SU-DHL-6 (cell line): ENCODE measurements at regions not wholly inside any gene's neighbourhood (a gene's known extent, or its start where the extent isn't known, plus 50 kb on each side); places are given as distances from the start of the nearest gene placed in this dataset.

Experiments
- H2AFZ ChIP-seq: fragments of 200-600 bp; sonication (generic); 2 replicates; pipeline ENCODE4 v1.6.1; 2014; ENCODE audit warnings: low read depth, mild to moderate bottlenecking, moderate library complexity, mixed read lengths, antibody characterized with exemption, low read length; ENCODE audit not compliant: severe bottlenecking
- H3F3A ChIP-seq: fragments of 200-600 bp; shearing (Covaris generic); 2 replicates; pipeline ENCODE4 v1.6.0; 2016; ENCODE audit warnings: antibody characterized with exemption, mild to moderate bottlenecking; ENCODE audit not compliant: insufficient read depth
- H3K27ac ChIP-seq: fragments of 200-600 bp; sonication (generic); 2 replicates; pipeline ENCODE4 v1.5.1; 2016; ENCODE audit warnings: low read depth, mild to moderate bottlenecking, low read length, moderate library complexity, mixed read lengths
- H3K27me3 ChIP-seq: fragments of 200-600 bp; sonication (generic), shearing (Covaris generic); 2 replicates; pipeline ENCODE4 v1.6.0; 2014; ENCODE audit warnings: mild to moderate bottlenecking, low read length
- H3K36me3 ChIP-seq: fragments of 200-600 bp; sonication (generic); 2 replicates; pipeline ENCODE4 v1.6.1; 2014; ENCODE audit warnings: mild to moderate bottlenecking, low read length, mixed read lengths
- H3K4me2 ChIP-seq: fragments of 300-600, 200-600 bp; shearing (Covaris generic), sonication (generic); 2 replicates; pipeline ENCODE4 v1.6.0; 2014; ENCODE audit warnings: low read length, low read depth, mild to moderate bottlenecking; ENCODE audit not compliant: poor library complexity, severe bottlenecking
- H3K4me3 ChIP-seq: fragments of 200-600 bp; sonication (generic); 2 replicates; pipeline ENCODE4 v1.5.1; 2014; ENCODE audit warnings: antibody characterized with exemption, low read length, mild to moderate bottlenecking, mixed read lengths; ENCODE audit not compliant: insufficient read depth, poor library complexity, severe bottlenecking
- H3K79me2 ChIP-seq: fragments of 200-600 bp; sonication (generic); 2 replicates; pipeline ENCODE4 v1.6.1; 2014; ENCODE audit warnings: mild to moderate bottlenecking, low read length, moderate library complexity; ENCODE audit not compliant: insufficient read depth
- H3K9ac ChIP-seq: fragments of 200-600 bp; sonication (generic); 2 replicates; pipeline ENCODE4 v1.7.0; 2014; ENCODE audit warnings: mild to moderate bottlenecking, low read length
- H3K9me2 ChIP-seq: fragments of 200-600 bp; sonication (generic); replicated peaks from 2 replicates; pipeline ENCODE4 v1.6.1; 2014; ENCODE audit warnings: low read length; ENCODE audit not compliant: insufficient read depth
- H3K9me3 ChIP-seq: fragments of 200-600 bp; sonication (generic); 2 replicates; pipeline ENCODE4 v1.6.1; 2014; ENCODE audit warnings: low read length, mixed read lengths; ENCODE audit not compliant: insufficient read depth
- H4K20me1 ChIP-seq: fragments of 200-600 bp; sonication (generic); 2 replicates; pipeline ENCODE4 v1.6.1; 2014; ENCODE audit warnings: low read depth, mild to moderate bottlenecking, antibody characterized with exemption, low read length, moderate library complexity, mixed read lengths
- EZH2phosphoT487 ChIP-seq: fragments of 200-600 bp; sonication (generic), shearing (Covaris generic); conservative IDR thresholded peaks from 2 replicates; pipeline ENCODE4 v1.6.1; 2018; ENCODE audit warnings: mild to moderate bottlenecking, antibody characterized with exemption, low read length, moderate library complexity, mixed read lengths
- TF ChIP-seq, protein P1 (sequence below): fragments of 200-600 bp; sonication (generic); IDR thresholded peaks from one replicate; pipeline ENCODE4 v1.5.1; 2017; ENCODE audit warnings: antibody characterized with exemption, mild to moderate bottlenecking, low read length, moderate library complexity; ENCODE audit not compliant: insufficient read depth, poor library complexity, severe bottlenecking

DNA sequence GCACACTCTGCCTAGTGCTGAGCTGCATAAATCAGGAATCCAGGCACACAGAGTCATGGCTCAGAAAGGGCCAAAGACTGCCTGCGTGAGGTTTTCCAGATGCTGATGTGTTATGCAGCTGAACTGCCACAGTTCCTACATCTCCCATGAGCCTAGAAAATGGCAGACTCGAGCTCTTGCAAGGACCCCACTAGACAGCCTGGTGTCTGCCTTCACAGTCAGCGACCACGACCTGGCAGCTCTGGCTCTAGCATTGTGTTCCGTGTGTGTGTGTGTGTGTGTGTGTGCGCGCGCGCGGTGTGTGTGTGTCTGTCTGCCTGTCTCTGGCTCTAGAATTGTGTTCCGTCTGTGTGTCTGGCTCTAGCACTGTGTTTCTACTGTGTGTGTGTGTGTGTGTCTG lies 203.6 kb upstream of the AGTR2 start:
- no peaks in the 10 kb centered on the region for H3K9me2 ChIP-seq
- no peaks in the 10 kb centered on the region for H3K9me3 ChIP-seq
- no peaks in the 10 kb centered on the region for H3K36me3 ChIP-seq
- H3K9ac ChIP-seq = no peak overlapping the region
- no peaks in the 10 kb centered on the region for H3K79me2 ChIP-seq
- no peak overlapping the region for H3K27ac ChIP-seq
- H3K27me3 ChIP-seq = no peaks in the 10 kb centered on the region
- H3K4me2 ChIP-seq = no peak overlapping the region
- no peaks in the 10 kb centered on the region for H4K20me1 ChIP-seq
- H2AFZ ChIP-seq = no peak overlapping the region
- no peaks in the 10 kb centered on the region for H3F3A ChIP-seq
- H3K4me3 ChIP-seq = no peak overlapping the region
- TF ChIP-seq EZH2phosphoT487 = no peak
- TF ChIP-seq, protein P1, sequence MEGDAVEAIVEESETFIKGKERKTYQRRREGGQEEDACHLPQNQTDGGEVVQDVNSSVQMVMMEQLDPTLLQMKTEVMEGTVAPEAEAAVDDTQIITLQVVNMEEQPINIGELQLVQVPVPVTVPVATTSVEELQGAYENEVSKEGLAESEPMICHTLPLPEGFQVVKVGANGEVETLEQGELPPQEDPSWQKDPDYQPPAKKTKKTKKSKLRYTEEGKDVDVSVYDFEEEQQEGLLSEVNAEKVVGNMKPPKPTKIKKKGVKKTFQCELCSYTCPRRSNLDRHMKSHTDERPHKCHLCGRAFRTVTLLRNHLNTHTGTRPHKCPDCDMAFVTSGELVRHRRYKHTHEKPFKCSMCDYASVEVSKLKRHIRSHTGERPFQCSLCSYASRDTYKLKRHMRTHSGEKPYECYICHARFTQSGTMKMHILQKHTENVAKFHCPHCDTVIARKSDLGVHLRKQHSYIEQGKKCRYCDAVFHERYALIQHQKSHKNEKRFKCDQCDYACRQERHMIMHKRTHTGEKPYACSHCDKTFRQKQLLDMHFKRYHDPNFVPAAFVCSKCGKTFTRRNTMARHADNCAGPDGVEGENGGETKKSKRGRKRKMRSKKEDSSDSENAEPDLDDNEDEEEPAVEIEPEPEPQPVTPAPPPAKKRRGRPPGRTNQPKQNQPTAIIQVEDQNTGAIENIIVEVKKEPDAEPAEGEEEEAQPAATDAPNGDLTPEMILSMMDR = no peak

DNA sequence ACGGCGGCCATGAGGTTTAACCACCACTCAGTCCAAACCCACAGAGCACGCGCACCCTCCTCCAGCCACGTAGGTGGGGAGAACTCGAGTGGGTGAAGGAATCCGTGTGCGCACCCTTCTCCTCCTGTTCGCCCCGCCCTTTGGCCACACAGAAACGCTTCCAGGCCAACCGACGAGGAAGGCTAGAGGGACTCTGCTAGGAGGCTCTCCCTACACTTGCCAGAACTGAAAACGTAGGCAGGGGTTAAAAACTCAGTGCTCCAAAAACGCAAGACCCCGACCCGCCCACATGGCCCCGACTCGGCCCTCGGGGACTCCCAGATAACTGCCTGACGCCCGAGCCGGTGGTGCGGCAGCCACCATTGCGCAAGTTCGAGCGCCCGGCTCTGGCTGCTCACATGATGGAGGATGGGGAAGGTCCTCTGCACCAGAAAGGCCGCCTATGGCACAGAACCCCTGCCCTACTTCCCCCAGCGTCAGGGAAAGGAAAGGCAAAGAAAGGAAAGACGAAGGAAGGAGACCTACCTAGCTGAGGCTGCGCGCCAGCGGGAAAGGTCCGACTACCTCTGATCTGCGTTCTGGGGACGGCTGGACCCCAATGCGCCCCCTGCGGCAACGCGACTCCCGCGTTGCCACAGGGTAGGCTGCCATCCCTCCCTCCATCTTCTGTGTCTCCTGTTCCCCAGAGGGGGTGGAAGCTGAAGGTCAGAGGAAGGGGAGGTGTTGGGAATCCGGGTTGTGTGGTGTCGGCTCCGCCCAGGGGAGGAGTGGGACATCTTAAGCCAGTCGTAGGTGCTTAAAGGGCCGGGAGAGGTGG lies 201.9 kb upstream of the AGTR2 start:
- Histone ChIP-seq H3K4me2 (no peak overlapping the region), H3K27ac (no peak overlapping the region), H3K27me3 (no peaks in the 10 kb centered on the region), H3F3A (no peaks in the 10 kb centered on the region), H3K36me3 (no peaks in the 10 kb centered on the region), H3K9me2 (no peaks in the 10 kb centered on the region), H3K79me2 (no peaks in the 10 kb centered on the region), H2AFZ (no peak overlapping the region), H3K4me3 (no peak overlapping the region), H3K9me3 (no peaks in the 10 kb centered on the region), H4K20me1 (no peaks in the 10 kb centered on the region), H3K9ac (no peak overlapping the region)
- TF ChIP-seq, protein P1 = no peak
- TF ChIP-seq EZH2phosphoT487 = no peak

DNA sequence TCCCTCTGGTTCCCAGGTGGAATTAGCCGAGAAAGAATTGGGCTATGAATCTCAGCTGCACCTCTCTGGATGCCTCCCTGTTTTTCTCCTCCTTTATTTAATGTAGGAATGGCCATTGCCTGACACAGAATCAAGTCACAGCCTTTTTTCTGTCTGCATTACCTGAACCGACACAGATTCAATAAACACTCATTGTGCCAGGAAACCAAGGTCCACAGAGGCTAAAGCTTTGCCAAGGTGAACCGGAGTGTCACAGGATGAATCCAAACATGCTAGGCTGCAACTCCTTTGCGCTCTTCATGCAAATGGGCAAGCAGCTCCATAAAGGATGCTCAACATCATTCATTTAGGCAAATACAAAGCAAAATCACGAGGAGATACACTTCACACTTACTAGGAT lies 199.8 kb upstream of the AGTR2 start:
- no peak overlapping the region for H3K4me2 ChIP-seq
- no peaks in the 10 kb centered on the region for H3K9me3 ChIP-seq
- no peaks in the 10 kb centered on the region for H3K36me3 ChIP-seq
- no peak overlapping the region for H3K27ac ChIP-seq
- H3K9ac ChIP-seq = no peak overlapping the region
- no peaks in the 10 kb centered on the region for H3K79me2 ChIP-seq
- no peaks in the 10 kb centered on the region for H4K20me1 ChIP-seq
- TF ChIP-seq, protein P1 = no peak
- TF ChIP-seq EZH2phosphoT487 = no peak
- H3K27me3 ChIP-seq = no peaks in the 10 kb centered on the region
- no peaks in the 10 kb centered on the region for H3K9me2 ChIP-seq
- no peak overlapping the region for H3K4me3 ChIP-seq
- H2AFZ ChIP-seq = no peak overlapping the region
- H3F3A ChIP-seq = no peaks in the 10 kb centered on the region
